Activated CD4-positive, alpha-beta memory T cell treated with anti-CD3 and anti-CD28 coated beads, Interleukin-2, amount 10 ng/mL, durations not matched to agents 7 days and 5 days (primary cell): ENCODE measurements at regions not wholly inside any gene's neighbourhood (a gene's known extent, or its start where the extent isn't known, plus 50 kb on each side); places are given as distances from the start of the nearest gene placed in this dataset.
"Not testable (repeated sequence)": the region's sequence is repeated elsewhere in the genome, so short reads cannot be mapped to it uniquely, and the experiment has no call there.

Source experiments
- CTCF ChIA-PET: fragments of 350-600 bp; sonication (Branson Sonifier 250); formaldehyde crosslinking; loops from one replicate; lab custom pipeline; 2021; ENCODE audit warnings: antibody characterized with exemption, inconsistent platforms; lab: Charles Lee
- POLR2A ChIA-PET: fragments of 350-600 bp; sonication (Branson Sonifier 250); formaldehyde crosslinking; loops from one replicate; lab custom pipeline; 2021; ENCODE audit warnings: antibody characterized with exemption; lab: Charles Lee
- DNase-seq: peaks from one replicate; pipeline ENCODE4 v3.0.0-alpha.2; 2020
- H3K27ac Mint-ChIP-seq: one replicate; pipeline ENCODE4 v1.8.0; 2021; ENCODE audit warnings: mild to moderate bottlenecking, mixed read lengths
- H3K27me3 Mint-ChIP-seq: one replicate; pipeline ENCODE4 v1.8.0; 2021; ENCODE audit warnings: mixed read lengths
- H3K36me3 Mint-ChIP-seq: one replicate; pipeline ENCODE4 v1.8.0; 2021; ENCODE audit warnings: low read depth, mixed read lengths
- H3K4me1 Mint-ChIP-seq: one replicate; pipeline ENCODE4 v1.8.0; 2021; ENCODE audit warnings: mixed read lengths
- H3K4me3 Mint-ChIP-seq: one replicate; pipeline ENCODE4 v1.8.0; 2021; ENCODE audit warnings: mild to moderate bottlenecking, mixed read lengths
- H3K9me3 Mint-ChIP-seq: one replicate; pipeline ENCODE4 v1.8.0; 2021; ENCODE audit warnings: mixed read lengths

- ChIA-PET CTCF (no interaction called here), POLR2A (no interaction called here)
- no peaks in the 10 kb centered on the region for H3K36me3 Mint-ChIP-seq
- no peak overlapping the region for H3K4me3 Mint-ChIP-seq
- H3K9me3 Mint-ChIP-seq: no peaks in the 10 kb centered on the region
- H3K27ac Mint-ChIP-seq: no peak overlapping the region
- H3K27me3 Mint-ChIP-seq: peaks cover 7% of the 10 kb centered on the region
- no peaks in the 10 kb centered on the region for H3K4me1 Mint-ChIP-seq
- DNase-seq: no peak
These were observed 482.2 kb upstream of the ST8SIA4 start for GRCh38 chr5:101385276-101385675.

DNA sequence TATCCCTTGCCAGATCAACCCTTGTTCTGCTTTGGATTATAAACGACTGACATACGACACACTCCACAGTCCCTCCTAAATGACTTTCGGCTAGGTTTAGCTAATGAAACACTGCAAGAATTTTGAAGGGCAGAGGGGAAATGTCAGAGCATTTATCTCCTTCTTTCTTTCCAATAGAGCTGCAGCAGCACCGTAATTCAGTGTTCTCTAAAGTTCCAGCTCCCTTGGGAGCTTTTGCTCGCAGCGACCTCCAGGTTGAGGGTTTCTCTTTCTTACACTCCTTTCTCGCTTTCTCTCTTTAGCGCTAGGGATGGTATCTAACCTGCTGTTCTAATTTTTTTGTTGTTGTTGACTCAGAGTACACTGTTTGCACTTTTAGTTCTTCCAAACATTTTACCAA lies 467.1 kb upstream of the ST8SIA4 start:
- Mint-ChIP-seq H3K27me3 (no peaks in the 10 kb centered on the region), H3K36me3 (no peaks in the 10 kb centered on the region), H3K27ac (no peak overlapping the region), H3K4me3 (no peak overlapping the region), H3K4me1 (no peaks in the 10 kb centered on the region), H3K9me3 (no peaks in the 10 kb centered on the region)
- ChIA-PET CTCF (no interaction called here), POLR2A (no interaction called here)
- DNase-seq: no peak

DNA sequence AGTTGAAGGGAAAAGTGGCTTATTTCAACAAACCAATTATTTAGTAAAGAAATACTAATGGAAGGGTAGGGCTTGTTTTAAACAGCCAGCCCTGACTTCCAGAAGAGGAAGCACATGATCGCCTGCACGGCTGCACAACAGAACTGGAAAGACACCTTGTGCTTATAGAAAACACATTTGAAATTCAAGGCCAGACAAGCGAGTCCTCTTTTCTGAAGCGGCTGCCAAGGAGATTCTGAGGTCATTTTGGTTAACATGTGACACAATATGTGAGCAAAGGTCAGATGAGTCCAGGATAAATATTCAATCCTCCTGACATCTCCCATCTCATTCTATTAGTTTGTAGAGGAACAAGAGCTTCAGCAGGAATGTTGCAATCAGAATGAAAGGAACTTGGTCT lies 461.4 kb upstream of the ST8SIA4 start:
- Mint-ChIP-seq H3K27me3 (no peaks in the 10 kb centered on the region), H3K27ac (no peak overlapping the region), H3K36me3 (no peaks in the 10 kb centered on the region), H3K9me3 (no peaks in the 10 kb centered on the region), H3K4me1 (no peaks in the 10 kb centered on the region), H3K4me3 (no peak overlapping the region)
- no peak for DNase-seq
- ChIA-PET POLR2A (no interaction called here), CTCF (no interaction called here)

DNA sequence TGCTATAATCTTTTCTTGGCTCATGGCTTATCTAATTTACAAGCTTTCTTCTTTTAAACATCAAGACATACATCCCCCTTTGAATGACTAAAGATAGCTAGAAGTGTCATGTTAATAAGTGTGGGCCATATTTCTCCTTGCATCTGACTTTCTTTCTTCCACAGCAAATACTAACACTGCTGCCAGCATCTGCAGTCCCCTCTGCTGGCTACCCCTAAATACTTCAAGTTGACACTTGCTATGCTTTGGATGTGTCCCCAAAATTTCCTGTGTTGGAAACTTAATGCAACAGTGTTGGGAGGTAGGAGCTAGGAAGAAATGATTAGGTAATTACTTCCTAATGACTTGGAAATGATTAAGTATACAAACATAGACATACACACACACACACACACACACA lies 459.0 kb upstream of the ST8SIA4 start:
- no peaks in the 10 kb centered on the region for H3K27me3 Mint-ChIP-seq
- no peaks in the 10 kb centered on the region for H3K4me1 Mint-ChIP-seq
- POLR2A ChIA-PET: no interaction called here
- no peak for DNase-seq
- H3K27ac Mint-ChIP-seq: no peak overlapping the region
- H3K4me3 Mint-ChIP-seq: no peak overlapping the region
- H3K36me3 Mint-ChIP-seq: no peaks in the 10 kb centered on the region
- CTCF ChIA-PET: no interaction called here
- no peaks in the 10 kb centered on the region for H3K9me3 Mint-ChIP-seq

- no peak for DNase-seq
- Mint-ChIP-seq H3K4me1 (no peaks in the 10 kb centered on the region), H3K27me3 (no peaks in the 10 kb centered on the region), H3K4me3 (no peak overlapping the region), H3K36me3 (no peaks in the 10 kb centered on the region), H3K9me3 (peaks cover 2% of the 10 kb centered on the region), H3K27ac (no peak overlapping the region)
- POLR2A ChIA-PET: no interaction called here
- CTCF ChIA-PET: no interaction called here
These were observed 443.8 kb upstream of the ST8SIA4 start for GRCh38 chr5:101346906-101347305.

GRCh38 chr5:101346447-101346846 lies 443.4 kb upstream of the ST8SIA4 start:
- Mint-ChIP-seq H3K27ac (no peak overlapping the region), H3K4me3 (no peak overlapping the region), H3K4me1 (no peaks in the 10 kb centered on the region), H3K9me3 (peaks cover 2% of the 10 kb centered on the region), H3K27me3 (no peaks in the 10 kb centered on the region), H3K36me3 (no peaks in the 10 kb centered on the region)
- ChIA-PET POLR2A (no interaction called here), CTCF (no interaction called here)
- no peak for DNase-seq

- ChIA-PET CTCF (no interaction called here), POLR2A (no interaction called here)
- peaks cover 2% of the 10 kb centered on the region for H3K27me3 Mint-ChIP-seq
- no peaks in the 10 kb centered on the region for H3K9me3 Mint-ChIP-seq
- no peaks in the 10 kb centered on the region for H3K4me1 Mint-ChIP-seq
- no peak for DNase-seq
- H3K27ac Mint-ChIP-seq: no peak overlapping the region
- H3K4me3 Mint-ChIP-seq: no peak overlapping the region
- H3K36me3 Mint-ChIP-seq: no peaks in the 10 kb centered on the region
These were observed 435.1 kb upstream of the ST8SIA4 start for GRCh38 chr5:101338226-101338625.

DNA sequence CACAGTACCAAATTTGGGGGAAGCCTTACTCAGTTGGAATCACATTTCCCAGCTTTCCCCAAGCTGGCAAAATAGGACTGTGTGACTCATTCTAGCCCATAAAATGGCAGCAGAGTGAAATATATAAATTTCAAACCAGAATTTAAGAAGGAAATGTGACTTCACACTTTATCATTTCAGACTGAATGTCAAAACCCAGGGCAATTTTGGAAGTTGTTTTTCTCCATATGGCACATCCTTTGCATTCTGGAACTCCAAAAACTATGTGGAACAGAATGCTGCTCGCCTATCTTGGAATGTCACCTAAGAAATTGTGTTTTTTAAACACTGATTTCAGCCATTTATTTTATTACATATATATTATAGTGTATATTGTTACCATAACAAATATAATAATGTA lies 424.7 kb upstream of the ST8SIA4 start:
- no peak overlapping the region for H3K27ac Mint-ChIP-seq
- no peaks in the 10 kb centered on the region for H3K36me3 Mint-ChIP-seq
- no peaks in the 10 kb centered on the region for H3K9me3 Mint-ChIP-seq
- H3K4me3 Mint-ChIP-seq: no peak overlapping the region
- ChIA-PET POLR2A (no interaction called here), CTCF (no interaction called here)
- DNase-seq: no peak
- H3K4me1 Mint-ChIP-seq: no peaks in the 10 kb centered on the region
- no peaks in the 10 kb centered on the region for H3K27me3 Mint-ChIP-seq

DNA sequence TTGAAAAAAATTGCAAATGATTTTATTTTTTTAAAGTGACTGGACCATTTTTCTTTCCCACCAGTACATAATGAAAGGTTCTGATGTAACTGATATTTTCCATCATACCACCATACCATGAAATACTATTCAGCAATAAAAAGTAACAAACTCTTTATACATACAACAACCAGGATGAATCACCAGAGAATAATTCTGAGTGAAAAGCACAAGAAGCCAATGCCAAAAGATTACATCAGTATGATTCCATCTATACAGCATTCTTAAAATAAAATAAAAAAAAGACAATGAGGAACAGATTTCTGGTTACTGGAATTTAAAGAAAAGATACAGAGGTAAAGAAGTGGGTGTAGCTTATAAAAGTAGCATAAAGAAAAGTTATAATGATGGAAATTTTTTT lies 423.7 kb upstream of the ST8SIA4 start:
- Mint-ChIP-seq H3K4me3 (no peak overlapping the region), H3K9me3 (no peaks in the 10 kb centered on the region), H3K36me3 (no peaks in the 10 kb centered on the region), H3K27ac (no peak overlapping the region), H3K4me1 (no peaks in the 10 kb centered on the region), H3K27me3 (no peaks in the 10 kb centered on the region)
- DNase-seq: no peak
- ChIA-PET CTCF (no interaction called here), POLR2A (no interaction called here)

- H3K36me3 Mint-ChIP-seq, H3K4me1 Mint-ChIP-seq, CTCF ChIA-PET, POLR2A ChIA-PET, H3K27ac Mint-ChIP-seq, H3K4me3 Mint-ChIP-seq, DNase-seq, H3K9me3 Mint-ChIP-seq, H3K27me3 Mint-ChIP-seq: not testable (repeated sequence)
These were observed 413.3 kb upstream of the ST8SIA4 start for GRCh38 chr5:101316401-101316800.

GRCh38 chr5:101306391-101307137 lies 403.5 kb upstream of the ST8SIA4 start:
- H3K27ac Mint-ChIP-seq: no peak overlapping the region
- H3K4me3 Mint-ChIP-seq: no peak overlapping the region
- no peaks in the 10 kb centered on the region for H3K36me3 Mint-ChIP-seq
- ChIA-PET CTCF (no interaction called here), POLR2A (no interaction called here)
- DNase-seq: no peak
- no peaks in the 10 kb centered on the region for H3K4me1 Mint-ChIP-seq
- no peaks in the 10 kb centered on the region for H3K9me3 Mint-ChIP-seq
- no peaks in the 10 kb centered on the region for H3K27me3 Mint-ChIP-seq

- DNase-seq: no peak
- no peak overlapping the region for H3K4me3 Mint-ChIP-seq
- H3K27ac Mint-ChIP-seq: no peak overlapping the region
- H3K27me3 Mint-ChIP-seq: no peaks in the 10 kb centered on the region
- H3K9me3 Mint-ChIP-seq: no peaks in the 10 kb centered on the region
- no peaks in the 10 kb centered on the region for H3K4me1 Mint-ChIP-seq
- no peaks in the 10 kb centered on the region for H3K36me3 Mint-ChIP-seq
- POLR2A ChIA-PET: no interaction called here
- CTCF ChIA-PET: no interaction called here
These were observed 393.4 kb upstream of the ST8SIA4 start for GRCh38 chr5:101296477-101296876.

- Mint-ChIP-seq H3K27me3 (no peaks in the 10 kb centered on the region), H3K9me3 (no peaks in the 10 kb centered on the region), H3K4me1 (no peaks in the 10 kb centered on the region), H3K4me3 (no peak overlapping the region), H3K27ac (no peak overlapping the region), H3K36me3 (no peaks in the 10 kb centered on the region)
- POLR2A ChIA-PET: no interaction called here
- no peak for DNase-seq
- CTCF ChIA-PET: no interaction called here
These were observed 389.1 kb upstream of the ST8SIA4 start for GRCh38 chr5:101292199-101292598.

DNA sequence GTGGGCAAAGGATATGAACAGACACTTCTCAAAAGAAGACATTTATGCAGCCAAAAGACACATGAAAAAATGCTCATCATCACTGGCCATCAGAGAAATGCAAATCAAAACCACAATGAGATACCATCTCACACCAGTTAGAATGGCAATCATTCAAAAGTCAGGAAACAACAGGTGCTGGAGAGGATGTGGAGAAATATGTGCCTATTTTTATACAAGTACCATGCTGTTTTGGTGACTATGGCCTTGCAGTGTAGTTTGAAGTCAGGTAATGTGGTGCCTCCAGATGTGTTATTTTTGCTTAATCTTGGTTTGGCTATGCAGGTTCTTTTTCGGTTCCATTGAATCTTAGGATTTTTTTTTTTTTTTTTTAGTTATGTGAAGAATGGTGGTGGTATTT lies 387.7 kb upstream of the ST8SIA4 start:
- H3K4me1 Mint-ChIP-seq, H3K4me3 Mint-ChIP-seq, DNase-seq, H3K36me3 Mint-ChIP-seq, H3K9me3 Mint-ChIP-seq, H3K27ac Mint-ChIP-seq, POLR2A ChIA-PET, H3K27me3 Mint-ChIP-seq, CTCF ChIA-PET: not testable (repeated sequence)
